Activated T-helper 2 cell treated with anti-CD3 and anti-CD28 coated beads, Interferon-gamma antibody, Interleukin-2, Interleukin-4, amounts not matched to agents 10 μg/mL and 5 μg/mL and 100 μg/mL, durations not matched to agents 14 hours and 24 hours and 36 hours (primary cell): ENCODE measurements at regions not wholly inside any gene's neighbourhood (a gene's known extent, or its start where the extent isn't known, plus 50 kb on each side); places are given as distances from the start of the nearest gene placed in this dataset.

Source experiments
- DNase-seq: peaks from one replicate; pipeline ENCODE4 v3.0.0; 2021; ENCODE audit warnings: low spot score
- H3K27ac Mint-ChIP-seq: one replicate; pipeline ENCODE4 v1.8.0; 2021; ENCODE audit warnings: mixed read lengths
- H3K27me3 Mint-ChIP-seq: one replicate; pipeline ENCODE4 v1.8.0; 2021; ENCODE audit warnings: low read depth, mixed read lengths
- H3K36me3 Mint-ChIP-seq: one replicate; pipeline ENCODE4 v1.8.0; 2021; ENCODE audit warnings: low read depth, mixed read lengths
- H3K4me1 Mint-ChIP-seq: one replicate; pipeline ENCODE4 v1.8.0; 2021; ENCODE audit warnings: low read depth, mixed read lengths
- H3K4me3 Mint-ChIP-seq: one replicate; pipeline ENCODE4 v1.8.0; 2021; ENCODE audit warnings: low read depth, mild to moderate bottlenecking, moderate library complexity, mixed read lengths
- H3K9me3 Mint-ChIP-seq: one replicate; pipeline ENCODE4 v1.8.0; 2021; ENCODE audit warnings: mixed read lengths
- intact Hi-C: fragments of 100-400 bp; cut with micrococcal nuclease; formaldehyde crosslinking; loops from one replicate; pipeline ENCODE4 v1.15.1; 2023

DNA sequence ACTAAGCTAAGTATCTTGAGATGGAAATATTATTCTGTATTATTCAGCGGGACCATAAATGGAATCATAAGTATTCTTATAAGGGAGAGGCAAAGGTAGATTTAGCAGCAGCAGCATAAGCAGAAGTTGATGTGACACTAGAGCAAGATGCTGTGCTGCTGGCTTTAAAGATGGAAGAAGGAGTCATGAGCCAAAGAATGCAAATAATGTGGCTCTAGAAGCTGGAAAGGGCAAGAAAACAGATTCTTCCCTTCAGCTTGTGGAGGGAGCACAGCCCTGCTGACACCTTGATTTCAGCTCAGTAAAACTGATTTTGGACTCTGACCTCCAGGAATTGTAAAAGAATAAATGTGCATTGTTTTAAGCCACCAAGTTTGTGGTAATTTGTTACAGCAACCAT lies 144.2 kb upstream of the ANKRD28 start:
- Mint-ChIP-seq H3K27me3 (peaks cover 4% of the 10 kb centered on the region), H3K36me3 (no peaks in the 10 kb centered on the region), H3K9me3 (peaks cover 9% of the 10 kb centered on the region), H3K4me1 (no peaks in the 10 kb centered on the region), H3K4me3 (no peak overlapping the region), H3K27ac (no peak overlapping the region)
- DNase-seq, result no peak
- intact Hi-C loops, result no loop called here

DNA sequence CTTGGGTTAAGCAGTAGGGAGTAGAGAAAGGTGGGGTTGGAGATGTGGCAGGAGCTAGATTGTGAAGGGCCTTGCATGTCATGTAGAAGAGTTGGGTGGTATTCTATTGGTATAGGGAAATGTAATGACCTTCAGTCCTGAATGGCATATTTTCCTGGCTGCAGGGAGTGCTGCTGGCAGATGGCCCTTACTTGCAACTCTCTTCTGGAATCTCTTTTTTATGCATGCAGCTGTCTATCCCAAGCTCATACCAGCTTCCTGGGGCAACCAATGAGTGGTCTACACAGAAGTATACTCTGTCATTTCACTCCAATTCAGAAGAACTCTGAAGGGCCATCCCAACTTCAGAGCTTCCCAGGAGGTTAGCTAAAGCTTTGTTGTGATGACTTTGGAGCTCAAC lies 144.7 kb upstream of the ANKRD28 start:
- peaks cover 4% of the 10 kb centered on the region for H3K27me3 Mint-ChIP-seq
- DNase-seq, result no peak
- peaks cover 9% of the 10 kb centered on the region for H3K9me3 Mint-ChIP-seq
- H3K4me3 Mint-ChIP-seq, result no peak overlapping the region
- no peak overlapping the region for H3K27ac Mint-ChIP-seq
- H3K36me3 Mint-ChIP-seq, result no peaks in the 10 kb centered on the region
- intact Hi-C loops, result no loop called here
- H3K4me1 Mint-ChIP-seq, result no peaks in the 10 kb centered on the region

DNA sequence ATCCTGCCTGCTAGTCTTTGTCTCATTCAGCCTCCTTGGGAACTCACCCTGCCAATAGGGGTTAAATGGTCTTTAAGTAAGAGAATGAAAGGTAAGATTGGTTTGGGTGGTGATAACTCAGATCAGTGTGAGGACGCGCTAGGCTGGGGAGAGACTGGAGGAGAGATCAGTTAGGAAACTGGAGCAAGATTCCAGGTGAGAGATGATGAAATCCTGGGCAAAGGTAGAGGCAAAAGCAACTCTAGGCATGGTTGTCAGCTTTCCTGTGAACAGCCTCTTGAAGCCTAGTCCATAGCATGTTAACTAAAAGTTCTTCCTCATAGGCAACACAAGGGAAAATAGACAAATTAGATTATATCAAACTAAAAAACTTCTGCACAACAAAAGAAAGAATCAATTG lies 145.2 kb upstream of the ANKRD28 start:
- Mint-ChIP-seq H3K27ac (no peak overlapping the region), H3K4me3 (no peak overlapping the region), H3K36me3 (no peaks in the 10 kb centered on the region), H3K27me3 (peaks cover 4% of the 10 kb centered on the region), H3K9me3 (peaks cover 9% of the 10 kb centered on the region), H3K4me1 (no peaks in the 10 kb centered on the region)
- intact Hi-C loops, result no loop called here
- DNase-seq, result no peak

DNA sequence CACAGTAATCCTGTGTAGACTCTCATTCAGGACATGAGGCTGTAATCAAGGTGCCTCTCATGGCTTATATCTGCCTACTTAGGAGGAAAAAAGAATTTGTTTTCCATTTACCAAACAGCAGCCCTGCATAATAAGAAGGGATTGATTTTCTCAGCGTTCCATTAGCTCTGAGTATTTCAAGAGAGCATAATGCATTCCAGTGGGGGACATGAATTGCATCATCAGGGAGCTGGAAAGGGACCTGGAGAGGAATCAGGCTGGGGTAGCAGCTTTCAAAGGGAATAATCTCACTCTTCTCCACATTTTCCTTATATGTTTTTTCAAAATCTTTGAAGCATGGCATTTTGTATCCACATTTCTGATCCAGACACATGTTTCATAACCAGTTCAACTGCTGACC lies 150.6 kb upstream of the ANKRD28 start:
- H3K36me3 Mint-ChIP-seq, result no peaks in the 10 kb centered on the region
- DNase-seq, result no peak
- no peak overlapping the region for H3K27ac Mint-ChIP-seq
- no peak overlapping the region for H3K4me3 Mint-ChIP-seq
- H3K9me3 Mint-ChIP-seq, result no peaks in the 10 kb centered on the region
- H3K27me3 Mint-ChIP-seq, result peaks cover 5% of the 10 kb centered on the region
- H3K4me1 Mint-ChIP-seq, result no peaks in the 10 kb centered on the region
- intact Hi-C loops, result no loop called here

DNA sequence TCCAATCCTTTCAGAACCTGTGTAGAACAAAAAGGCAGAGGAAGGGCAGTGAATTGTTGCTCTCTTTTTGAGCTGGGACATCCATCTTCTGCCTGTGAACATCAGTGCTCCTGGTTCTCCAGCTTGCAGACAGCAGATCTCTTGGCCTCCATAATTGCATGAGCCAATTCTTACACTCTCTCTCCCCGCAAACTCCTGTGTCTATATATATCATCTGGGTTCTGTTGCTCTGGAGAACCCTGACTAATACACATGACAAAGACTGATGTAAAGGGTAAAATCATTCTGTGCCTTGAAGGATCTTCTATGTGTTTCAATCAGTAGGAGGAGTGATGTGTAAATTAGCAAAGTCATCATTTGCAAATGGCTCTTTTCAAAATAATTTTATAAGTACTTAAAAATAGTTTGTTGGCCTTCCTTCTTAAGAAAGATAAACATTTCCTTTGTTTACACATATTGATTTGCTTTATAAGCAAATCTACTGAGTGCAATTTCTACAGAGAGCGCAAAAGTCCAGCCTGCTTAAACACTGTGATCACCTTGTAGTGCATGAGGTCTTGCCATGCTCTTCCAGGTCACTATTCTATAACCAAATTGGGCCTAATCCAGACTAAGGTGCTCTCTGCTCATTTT lies 154.9 kb upstream of the ANKRD28 start:
- H3K4me3 Mint-ChIP-seq, result no peak overlapping the region
- H3K9me3 Mint-ChIP-seq, result no peaks in the 10 kb centered on the region
- no peaks in the 10 kb centered on the region for H3K4me1 Mint-ChIP-seq
- intact Hi-C loops, result loop anchor here (10.0 kb wide), 1 partner anchor 138 kb away; no protein-coding TSS in a partner anchor
- H3K36me3 Mint-ChIP-seq, result no peaks in the 10 kb centered on the region
- DNase-seq, result no peak
- no peak overlapping the region for H3K27ac Mint-ChIP-seq
- peaks cover 5% of the 10 kb centered on the region for H3K27me3 Mint-ChIP-seq

DNA sequence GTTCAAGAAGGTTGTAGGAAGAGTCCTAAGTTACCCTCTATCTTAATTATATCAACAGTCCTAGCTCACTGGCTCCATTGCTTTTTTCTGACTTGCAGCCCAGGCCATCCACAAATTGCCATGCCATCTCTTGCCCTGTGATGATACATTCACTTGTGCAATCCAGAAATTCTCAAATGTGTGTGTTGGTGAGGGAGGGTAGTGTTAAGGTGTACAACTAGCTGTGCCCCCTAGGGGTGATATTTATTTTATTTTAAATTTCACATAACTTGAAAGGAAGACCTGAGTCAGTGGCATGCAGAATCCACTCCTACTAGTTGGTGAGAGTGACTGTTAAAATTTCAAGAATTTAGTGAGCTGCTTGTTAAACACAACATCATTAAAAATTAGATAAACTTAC lies 156.1 kb upstream of the ANKRD28 start:
- no peaks in the 10 kb centered on the region for H3K4me1 Mint-ChIP-seq
- H3K27ac Mint-ChIP-seq, result no peak overlapping the region
- no peak overlapping the region for H3K4me3 Mint-ChIP-seq
- no peaks in the 10 kb centered on the region for H3K9me3 Mint-ChIP-seq
- no peaks in the 10 kb centered on the region for H3K36me3 Mint-ChIP-seq
- H3K27me3 Mint-ChIP-seq, result peaks cover 5% of the 10 kb centered on the region
- DNase-seq, result no peak
- intact Hi-C loops, result loop anchor here (10.0 kb wide), 1 partner anchor 139 kb away; no protein-coding TSS in a partner anchor

DNA sequence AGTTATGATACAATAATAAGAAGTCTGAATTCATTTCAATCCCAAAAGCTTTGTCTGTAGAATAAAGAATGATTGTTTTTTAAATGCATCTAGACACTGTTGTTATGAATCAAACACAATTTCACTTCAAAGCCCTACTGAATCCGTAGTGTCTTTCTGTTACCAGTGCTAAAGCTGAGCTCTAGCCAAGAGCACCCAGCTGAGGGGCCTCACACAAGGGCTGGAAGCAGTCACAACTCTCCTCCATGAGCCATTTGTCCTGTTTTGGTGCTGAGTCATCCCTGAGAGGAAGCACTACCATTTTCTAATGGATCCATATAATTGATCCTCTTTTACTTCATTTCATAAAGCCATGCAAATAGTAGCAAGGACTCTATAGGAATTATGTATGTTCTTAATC lies 158.2 kb upstream of the ANKRD28 start:
- H3K36me3 Mint-ChIP-seq, result no peaks in the 10 kb centered on the region
- no peaks in the 10 kb centered on the region for H3K9me3 Mint-ChIP-seq
- intact Hi-C loops, result loop anchor here (10.0 kb wide), 1 partner anchor 141 kb away; no protein-coding TSS in a partner anchor
- DNase-seq, result no peak
- no peak overlapping the region for H3K27ac Mint-ChIP-seq
- H3K4me3 Mint-ChIP-seq, result no peak overlapping the region
- no peaks in the 10 kb centered on the region for H3K27me3 Mint-ChIP-seq
- H3K4me1 Mint-ChIP-seq, result no peaks in the 10 kb centered on the region

DNA sequence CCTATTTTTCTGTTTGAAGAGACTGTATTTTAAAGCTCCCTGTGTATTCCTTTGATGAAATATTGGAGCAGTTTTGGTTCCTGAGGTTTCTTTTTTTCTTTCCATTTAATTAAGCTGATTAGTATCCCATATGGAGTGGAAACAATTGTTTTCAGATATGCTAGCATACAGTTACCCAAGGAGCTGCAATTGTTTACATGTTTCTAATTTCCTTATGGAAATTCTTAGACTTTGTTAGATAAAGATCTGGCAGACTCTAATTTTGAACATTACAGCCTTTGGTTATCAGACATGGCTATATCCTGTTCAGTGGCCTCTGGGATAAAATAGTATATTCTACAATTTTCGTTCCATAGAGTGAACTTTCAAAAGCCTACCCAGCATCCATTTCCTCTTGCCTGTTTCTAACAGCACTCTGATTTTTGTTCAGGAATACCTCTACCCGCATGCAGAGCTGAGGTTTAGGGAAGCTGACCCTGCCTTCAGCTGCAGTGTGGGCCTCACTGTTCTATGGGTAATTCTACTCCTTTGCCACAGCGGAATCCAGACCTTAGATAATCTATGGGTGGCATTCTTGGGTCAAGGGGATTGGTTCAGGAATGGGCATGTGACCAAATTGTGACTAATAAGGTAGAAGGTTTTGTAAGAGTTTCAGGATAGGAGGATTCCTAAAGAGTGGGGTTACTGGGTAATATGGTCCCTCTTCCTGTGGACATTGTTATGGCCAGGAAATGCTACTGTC lies 161.1 kb upstream of the ANKRD28 start:
- Mint-ChIP-seq H3K4me1 (no peaks in the 10 kb centered on the region), H3K27me3 (peaks cover 2% of the 10 kb centered on the region), H3K27ac (no peak overlapping the region), H3K4me3 (no peak overlapping the region), H3K36me3 (no peaks in the 10 kb centered on the region), H3K9me3 (no peaks in the 10 kb centered on the region)
- no peak for DNase-seq
- intact Hi-C loops, result loop anchor here (10.0 kb wide), 1 partner anchor 144 kb away; no protein-coding TSS in a partner anchor

DNA sequence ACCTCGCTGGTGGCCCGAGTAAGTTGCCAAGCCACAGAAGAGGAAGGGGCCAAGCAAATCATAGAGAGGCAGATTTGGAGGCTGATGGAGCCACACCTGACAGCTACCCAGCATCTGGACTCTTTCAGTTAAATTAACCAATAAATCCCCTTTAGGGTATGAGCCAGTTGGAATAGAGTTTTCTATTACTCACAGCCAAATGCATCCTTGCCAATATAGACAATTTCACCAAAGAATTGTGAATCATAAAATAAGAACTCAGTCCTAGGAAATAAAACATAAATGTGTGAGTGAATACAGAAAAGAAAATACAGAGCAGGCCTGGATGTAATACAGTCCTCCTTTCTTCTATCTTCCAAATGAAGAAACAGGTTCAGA lies 161.6 kb upstream of the ANKRD28 start:
- Mint-ChIP-seq H3K4me3 (no peak overlapping the region), H3K4me1 (no peaks in the 10 kb centered on the region), H3K27me3 (peaks cover 2% of the 10 kb centered on the region), H3K36me3 (no peaks in the 10 kb centered on the region), H3K9me3 (no peaks in the 10 kb centered on the region), H3K27ac (no peak overlapping the region)
- no peak for DNase-seq
- intact Hi-C loops, result loop anchor here (10.0 kb wide), 1 partner anchor 145 kb away; no protein-coding TSS in a partner anchor

DNA sequence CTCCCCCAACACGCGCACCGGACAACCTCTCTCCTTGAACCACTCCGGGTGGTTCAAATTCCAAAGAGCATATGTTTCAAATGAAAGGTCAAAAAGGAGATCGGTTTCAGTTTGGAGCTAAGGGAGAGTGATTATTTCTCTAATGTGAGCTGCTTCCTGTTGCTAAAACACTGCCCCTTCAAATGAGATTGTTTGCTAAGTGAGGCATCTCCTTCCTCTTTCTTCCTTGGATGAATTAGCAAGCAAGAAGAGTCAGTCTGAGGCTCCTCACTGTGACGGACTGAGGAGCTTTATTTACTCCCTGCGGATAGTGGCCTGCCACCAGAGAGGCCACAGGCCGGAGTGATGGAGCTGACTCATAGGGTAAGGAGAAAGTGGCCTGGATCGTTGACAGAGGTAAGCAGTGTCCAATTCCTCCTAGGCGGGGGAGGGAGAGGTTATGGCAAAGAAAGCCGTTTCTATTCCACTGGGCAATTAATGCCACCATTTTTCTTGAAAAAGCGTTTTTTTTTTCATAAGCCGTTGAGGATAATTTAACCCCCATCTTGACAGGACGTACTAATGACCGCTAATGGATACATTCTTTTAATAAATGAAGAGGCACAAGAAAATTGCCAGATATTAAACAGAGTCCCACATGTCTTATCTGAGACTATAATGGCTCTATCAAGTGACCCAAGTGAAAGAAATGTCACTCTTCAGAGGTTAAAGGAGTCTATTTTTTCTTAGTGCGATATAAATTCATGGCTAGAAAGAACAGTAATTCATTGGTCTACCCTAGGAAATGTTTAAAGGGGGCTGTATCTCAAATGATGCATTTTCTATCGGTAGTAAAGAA lies 167.0 kb upstream of the ANKRD28 start:
- Mint-ChIP-seq H3K9me3 (no peaks in the 10 kb centered on the region), H3K27ac (no peak overlapping the region), H3K4me1 (no peaks in the 10 kb centered on the region), H3K27me3 (peaks cover 2% of the 10 kb centered on the region), H3K36me3 (no peaks in the 10 kb centered on the region), H3K4me3 (no peak overlapping the region)
- DNase-seq, result no peak
- intact Hi-C loops, result no loop called here

DNA sequence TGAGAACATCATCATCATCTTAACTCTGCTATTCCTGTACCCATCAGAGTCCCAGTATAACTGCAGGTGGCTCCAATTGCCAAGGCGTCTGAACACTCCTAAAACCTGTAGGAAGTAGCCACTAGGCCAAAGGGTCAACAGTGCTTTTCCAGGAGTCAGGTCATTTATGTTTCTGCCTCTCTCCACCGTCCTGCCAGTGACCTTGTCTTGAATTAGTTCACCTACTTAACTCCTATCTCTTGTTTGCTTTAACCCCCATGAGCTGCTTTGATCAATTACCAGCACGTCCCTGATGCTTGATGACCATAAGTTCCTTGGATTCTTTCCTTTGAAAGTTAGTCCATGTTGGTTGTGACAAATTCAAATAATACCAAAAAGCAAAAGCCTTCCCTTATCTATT lies 169.8 kb upstream of the ANKRD28 start:
- H3K4me1 Mint-ChIP-seq, result no peaks in the 10 kb centered on the region
- no peaks in the 10 kb centered on the region for H3K9me3 Mint-ChIP-seq
- no peak for DNase-seq
- intact Hi-C loops, result no loop called here
- H3K27ac Mint-ChIP-seq, result no peak overlapping the region
- H3K36me3 Mint-ChIP-seq, result no peaks in the 10 kb centered on the region
- no peak overlapping the region for H3K4me3 Mint-ChIP-seq
- H3K27me3 Mint-ChIP-seq, result no peaks in the 10 kb centered on the region

DNA sequence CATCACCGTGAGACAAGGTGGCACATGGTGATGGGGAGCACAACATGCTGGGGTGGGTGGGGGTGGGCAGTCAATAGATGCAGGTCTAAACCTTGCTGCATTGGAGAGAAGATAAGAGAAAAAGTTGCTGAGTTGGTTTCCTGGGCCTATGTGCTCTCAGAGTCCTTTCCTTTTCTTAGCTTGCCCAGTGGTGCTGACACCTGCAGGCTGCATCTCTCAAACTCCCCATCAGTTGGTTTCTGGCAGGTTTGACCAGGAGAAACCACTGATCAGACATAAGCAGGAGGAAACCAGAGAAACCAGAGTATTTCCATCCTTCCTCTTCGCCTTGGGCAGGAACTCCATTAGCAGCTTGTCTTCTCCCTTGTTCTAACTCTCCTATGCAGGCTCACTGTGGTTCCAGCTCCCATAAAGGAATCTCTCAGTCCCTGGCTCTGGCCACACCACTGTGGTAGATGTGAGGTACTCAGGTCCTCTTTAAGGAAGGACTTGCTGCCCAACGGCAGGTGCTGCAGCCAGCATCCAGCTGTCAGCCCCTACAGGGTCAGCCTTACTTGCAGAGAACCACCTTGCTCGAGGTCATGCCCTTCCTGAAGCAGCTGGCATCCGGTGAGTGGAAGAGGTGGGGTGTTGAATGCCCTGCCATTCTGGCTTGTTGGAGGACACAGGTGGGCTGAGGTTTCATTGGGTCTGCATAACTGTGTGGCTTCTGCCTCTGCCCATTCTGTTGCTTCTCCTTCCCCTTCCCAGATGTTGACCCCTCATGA lies 172.3 kb upstream of the ANKRD28 start:
- H3K4me1 Mint-ChIP-seq, result no peaks in the 10 kb centered on the region
- no peaks in the 10 kb centered on the region for H3K9me3 Mint-ChIP-seq
- no peak for DNase-seq
- H3K36me3 Mint-ChIP-seq, result no peaks in the 10 kb centered on the region
- no peak overlapping the region for H3K27ac Mint-ChIP-seq
- intact Hi-C loops, result no loop called here
- H3K27me3 Mint-ChIP-seq, result no peaks in the 10 kb centered on the region
- H3K4me3 Mint-ChIP-seq, result no peak overlapping the region
